GM12801 (cell line): ENCODE measurements at regions not wholly inside any gene's neighbourhood (a gene's known extent, or its start where the extent isn't known, plus 50 kb on each side); places are given as distances from the start of the nearest gene placed in this dataset.

ENCODE experiments used
- TF ChIP-seq, protein P1 (sequence below): IDR thresholded peaks from one replicate; pipeline ENCODE4 v1.5.1; 2011; ENCODE audit warnings: control low read depth; ENCODE audit not compliant: insufficient read length; ENCODE audit errors: extremely low read depth

GRCh38 chr6:154561750-154562149, 51.3 kb upstream of the CNKSR3 start:
- TF ChIP-seq, protein P1, sequence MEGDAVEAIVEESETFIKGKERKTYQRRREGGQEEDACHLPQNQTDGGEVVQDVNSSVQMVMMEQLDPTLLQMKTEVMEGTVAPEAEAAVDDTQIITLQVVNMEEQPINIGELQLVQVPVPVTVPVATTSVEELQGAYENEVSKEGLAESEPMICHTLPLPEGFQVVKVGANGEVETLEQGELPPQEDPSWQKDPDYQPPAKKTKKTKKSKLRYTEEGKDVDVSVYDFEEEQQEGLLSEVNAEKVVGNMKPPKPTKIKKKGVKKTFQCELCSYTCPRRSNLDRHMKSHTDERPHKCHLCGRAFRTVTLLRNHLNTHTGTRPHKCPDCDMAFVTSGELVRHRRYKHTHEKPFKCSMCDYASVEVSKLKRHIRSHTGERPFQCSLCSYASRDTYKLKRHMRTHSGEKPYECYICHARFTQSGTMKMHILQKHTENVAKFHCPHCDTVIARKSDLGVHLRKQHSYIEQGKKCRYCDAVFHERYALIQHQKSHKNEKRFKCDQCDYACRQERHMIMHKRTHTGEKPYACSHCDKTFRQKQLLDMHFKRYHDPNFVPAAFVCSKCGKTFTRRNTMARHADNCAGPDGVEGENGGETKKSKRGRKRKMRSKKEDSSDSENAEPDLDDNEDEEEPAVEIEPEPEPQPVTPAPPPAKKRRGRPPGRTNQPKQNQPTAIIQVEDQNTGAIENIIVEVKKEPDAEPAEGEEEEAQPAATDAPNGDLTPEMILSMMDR = no peak

DNA sequence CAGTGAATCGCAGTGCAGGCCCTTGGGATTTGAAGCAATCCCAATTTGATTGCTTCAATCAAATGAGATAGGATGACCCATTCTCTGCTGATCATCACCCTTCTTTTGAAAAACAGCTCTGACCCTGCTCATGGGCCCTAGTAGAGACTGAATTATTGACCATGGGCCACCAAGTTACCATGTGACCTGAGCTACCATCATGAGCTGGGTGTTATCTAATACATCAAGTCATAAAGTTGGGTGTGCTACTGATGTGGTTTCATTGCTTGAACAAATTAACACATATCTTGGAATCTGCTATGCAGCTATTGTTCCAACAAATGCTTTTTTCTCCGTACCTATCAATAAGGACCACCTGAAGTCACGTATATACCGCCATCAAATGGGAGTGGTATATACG, 54.8 kb upstream of the CNKSR3 start:
- TF ChIP-seq, protein P1 = no peak

DNA sequence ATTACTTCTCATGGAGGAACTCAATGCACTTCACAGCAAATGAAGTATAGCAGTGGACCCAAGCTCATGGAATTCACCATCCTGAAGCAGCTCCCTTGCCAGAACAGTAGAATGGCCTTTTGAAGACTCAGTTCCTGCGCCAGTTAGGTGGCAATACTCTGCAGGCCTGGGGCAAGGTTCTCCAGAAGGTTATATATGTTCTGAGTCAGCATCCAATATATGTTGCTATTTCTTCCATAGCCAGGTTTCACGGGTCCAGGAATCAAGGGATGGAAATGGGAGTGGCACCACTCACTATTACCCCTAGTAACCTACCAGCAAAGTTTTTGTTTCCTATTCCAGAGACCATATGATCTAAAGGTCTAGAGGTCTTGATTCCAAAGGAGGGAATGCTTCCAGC, 56.4 kb upstream of the CNKSR3 start:
- TF ChIP-seq, protein P1 = no peak

- TF ChIP-seq, protein P1 = no peak
These were observed 57.3 kb upstream of the CNKSR3 start for GRCh38 chr6:154567695-154568220.

GRCh38 chr6:154569156-154569862, 58.8 kb upstream of the CNKSR3 start:
- TF ChIP-seq, protein P1 = no peak

DNA sequence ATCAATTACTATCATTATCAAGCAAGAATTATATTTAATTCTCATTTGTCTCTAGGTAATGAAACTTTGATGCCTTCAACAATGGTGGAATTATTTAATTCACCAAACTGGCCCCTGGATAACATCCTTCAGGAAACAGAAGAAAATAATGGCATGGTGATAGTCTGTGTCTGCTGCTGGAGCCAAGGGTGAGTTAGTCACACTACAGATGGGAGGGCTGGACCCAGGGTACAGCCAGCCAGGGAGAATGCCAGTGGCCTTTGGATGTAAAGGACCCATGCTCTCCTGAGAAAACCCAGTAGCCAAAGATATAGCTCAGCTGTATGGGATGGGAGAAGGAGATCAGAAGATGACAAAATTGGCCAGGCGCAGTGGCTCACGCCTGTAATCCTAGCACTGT, 60.0 kb upstream of the CNKSR3 start:
- TF ChIP-seq, protein P1 = no peak

GRCh38 chr6:154572556-154572955, 62.1 kb upstream of the CNKSR3 start:
- TF ChIP-seq, protein P1 = no peak
